HG02759 (cell line): ENCODE measurements at regions not wholly inside any gene's neighbourhood (a gene's known extent, or its start where the extent isn't known, plus 50 kb on each side); places are given as distances from the start of the nearest gene placed in this dataset.
"Not testable (repeated sequence)": the region's sequence is repeated elsewhere in the genome, so short reads cannot be mapped to it uniquely, and the experiment has no call there.

Experiments used
- ATAC-seq: cut with Tn5 transposase; IDR thresholded peaks from one replicate; pipeline ENCODE4 v1.9.1; 2021; ENCODE audit warnings: mild to moderate bottlenecking, moderate library complexity; ENCODE audit not compliant: unreplicated experiment

GRCh38 chr17:20935740-20936139, 107.1 kb downstream of the USP22 start:
- no peak for ATAC-seq

- no peak for ATAC-seq
Observed at GRCh38 chr17:20938244-20938643, 104.6 kb downstream of the USP22 start.

- no peak for ATAC-seq
Observed at GRCh38 chr17:20938988-20939615, 103.7 kb downstream of the USP22 start.

GRCh38 chr17:20941872-20942271, 100.9 kb downstream of the USP22 start:
- no peak for ATAC-seq

- no peak for ATAC-seq
Observed at GRCh38 chr17:20944014-20944865, 98.6 kb downstream of the USP22 start.

GRCh38 chr17:20947708-20948107, 95.1 kb downstream of the USP22 start:
- ATAC-seq: not testable (repeated sequence)

- ATAC-seq: no peak
Observed at GRCh38 chr17:20948984-20949777, 93.6 kb downstream of the USP22 start.
